HG03469 (cell line): ENCODE measurements at regions not wholly inside any gene's neighbourhood (a gene's known extent, or its start where the extent isn't known, plus 50 kb on each side); places are given as distances from the start of the nearest gene placed in this dataset.
A peak's percentile ranks its signal among the peaks of the same experiment; 100 is the strongest.
"Not testable (repeated sequence)": the region's sequence is repeated elsewhere in the genome, so short reads cannot be mapped to it uniquely, and the experiment has no call there.

Experiments used
- ATAC-seq: cut with Tn5 transposase; IDR thresholded peaks from one replicate; pipeline ENCODE4 v1.9.1; 2021; ENCODE audit warnings: mild to moderate bottlenecking, moderate library complexity, moderate number of reproducible peaks; ENCODE audit not compliant: unreplicated experiment

GRCh38 chr7:65254061-65254460 is 119.6 kb upstream of the ZNF92 start:
- ATAC-seq = no peak

- ATAC-seq = no peak
Observed at GRCh38 chr7:65251851-65252620, 121.6 kb upstream of the ZNF92 start.

GRCh38 chr7:65250697-65251395 is 122.8 kb upstream of the ZNF92 start:
- no peak for ATAC-seq

GRCh38 chr7:65250216-65250615 is 123.4 kb upstream of the ZNF92 start:
- ATAC-seq = no peak

DNA sequence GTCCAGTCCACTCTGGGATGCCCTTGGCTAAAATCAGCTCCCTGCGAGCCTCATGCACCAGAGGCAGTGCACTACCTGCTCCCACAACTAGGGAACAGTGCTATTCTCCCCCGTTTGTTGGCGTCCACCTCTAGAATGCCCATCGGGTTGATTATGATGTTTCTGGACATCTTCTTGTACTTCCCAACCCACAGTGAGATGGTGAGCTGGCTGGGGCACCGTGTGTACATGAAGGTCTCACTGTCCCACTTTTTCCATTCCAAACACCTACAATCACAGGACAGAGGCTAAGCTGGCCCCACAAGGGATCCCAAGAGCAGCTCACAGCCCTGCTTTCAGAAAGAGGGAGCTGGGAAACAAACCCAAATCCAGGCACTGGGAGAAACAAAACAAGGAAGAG is 126.2 kb upstream of the ZNF92 start:
- ATAC-seq = no peak

- no peak for ATAC-seq
Observed at GRCh38 chr7:65239707-65240352, 133.8 kb upstream of the ZNF92 start.

GRCh38 chr7:65239324-65239706 is 134.3 kb upstream of the ZNF92 start:
- no peak for ATAC-seq

DNA sequence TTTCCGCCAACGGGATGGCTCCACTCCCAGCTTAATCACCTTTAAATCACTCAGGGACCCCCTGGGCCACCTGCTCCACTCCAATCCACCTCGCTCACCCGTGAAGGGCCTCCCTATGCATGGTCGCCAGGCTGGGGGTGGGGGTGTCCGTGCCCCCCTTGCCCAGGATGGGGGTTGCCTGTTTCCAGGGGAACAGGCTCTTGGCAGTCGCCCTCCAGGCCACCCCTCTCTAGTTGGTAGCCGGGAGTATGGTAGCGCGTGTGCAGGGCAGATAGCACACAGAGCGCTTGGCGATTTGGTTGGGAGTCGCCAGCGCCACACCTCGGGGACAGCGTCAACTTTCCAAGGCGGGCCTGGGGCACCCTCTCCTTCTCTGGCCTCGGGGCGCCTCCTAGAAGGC is 134.9 kb upstream of the ZNF92 start:
- no peak for ATAC-seq

DNA sequence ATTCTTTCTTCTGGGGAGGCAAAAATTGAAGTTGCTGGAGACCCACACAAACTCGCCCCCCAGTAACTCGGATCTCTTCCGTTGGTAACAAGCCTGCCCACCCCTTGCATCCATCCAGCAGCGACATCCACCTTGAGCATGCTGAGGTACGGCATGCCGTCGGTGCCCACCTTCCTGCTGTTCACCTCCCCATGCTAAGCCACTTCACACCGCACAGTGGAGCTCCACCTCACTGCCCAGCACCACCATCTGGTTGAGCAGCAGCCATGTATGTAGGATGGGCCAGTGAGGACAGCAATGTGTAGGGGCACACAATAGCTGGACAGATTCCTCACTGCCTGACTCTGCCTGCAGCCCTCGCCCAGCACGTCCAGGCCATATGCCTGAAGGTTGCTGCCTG is 138.1 kb upstream of the ZNF92 start:
- ATAC-seq = no peak

DNA sequence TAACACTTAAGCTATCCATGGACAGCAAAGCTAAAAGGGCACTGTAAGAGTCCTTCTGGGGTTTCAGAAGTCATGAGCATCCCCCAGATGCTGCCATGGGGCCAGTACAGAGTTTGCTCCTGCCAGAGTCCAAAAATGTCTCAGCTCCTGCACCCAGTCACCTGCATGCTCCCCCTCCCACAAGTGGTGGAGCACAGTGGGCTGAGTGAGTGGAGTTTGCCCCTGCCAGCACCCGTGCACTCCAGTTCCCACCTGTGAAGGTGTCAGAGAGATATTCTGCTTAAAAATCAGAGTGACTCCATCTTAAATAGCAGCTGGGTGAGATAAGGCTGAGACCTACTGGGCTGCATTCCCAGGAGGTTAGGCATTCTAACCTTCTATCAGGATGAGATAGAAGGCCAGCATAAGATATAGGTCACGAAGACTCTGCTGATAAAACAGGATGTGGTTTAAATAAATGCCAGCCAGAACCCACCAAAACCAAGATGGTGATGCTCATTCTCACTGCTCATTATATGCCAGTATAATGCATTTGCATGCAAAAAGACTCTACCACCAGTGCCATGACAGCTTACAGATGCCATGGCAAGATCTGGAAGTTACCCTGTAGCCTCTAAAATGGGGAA is 140.1 kb upstream of the ZNF92 start:
- ATAC-seq = no peak

DNA sequence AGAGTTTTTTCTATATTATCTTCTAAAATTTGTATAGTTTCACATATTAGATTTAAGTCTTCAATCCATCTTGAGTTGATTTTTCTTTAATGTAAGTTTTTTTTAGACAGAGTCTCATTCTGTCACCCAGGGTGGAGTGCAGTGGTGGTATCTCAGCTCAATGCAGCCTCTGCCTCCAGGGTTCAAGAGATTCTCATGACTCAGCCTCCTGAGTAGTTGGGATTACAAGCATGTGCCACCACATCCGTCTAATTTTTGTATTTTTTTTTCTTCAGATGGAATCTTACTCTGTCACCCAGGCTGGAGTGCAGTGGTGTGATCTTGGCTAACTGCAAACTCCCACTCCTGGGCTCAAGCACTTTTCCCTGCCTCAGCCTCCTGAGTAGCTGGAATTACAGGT is 143.4 kb upstream of the ZNF92 start:
- no peak for ATAC-seq

DNA sequence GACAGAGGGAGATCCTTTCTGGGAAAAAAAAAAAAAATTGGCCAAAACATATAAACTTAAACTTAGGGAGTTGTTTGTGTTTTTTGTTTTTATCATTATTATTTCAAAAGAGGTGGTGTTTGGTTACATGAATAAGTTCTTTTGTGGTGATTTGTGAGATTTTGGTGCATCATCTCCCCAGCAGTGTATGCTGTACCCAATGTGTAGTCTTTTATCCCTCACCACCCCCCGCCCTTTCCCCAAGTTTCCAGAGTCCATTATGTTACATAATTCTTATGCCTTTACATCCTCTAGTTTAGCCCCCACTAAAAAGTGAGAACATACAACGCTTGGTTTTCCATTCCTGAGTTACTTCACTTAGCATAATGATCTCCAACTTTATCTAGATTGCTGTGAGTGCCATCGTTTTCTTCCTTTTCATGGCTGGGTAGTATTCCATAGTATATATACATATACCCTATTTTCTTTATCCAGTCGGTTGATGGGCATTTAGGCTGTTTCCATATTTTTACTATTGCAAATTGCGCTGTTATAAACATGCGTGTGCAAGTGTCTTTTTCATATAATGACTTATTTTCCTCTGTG is 148.1 kb upstream of the ZNF92 start:
- ATAC-seq = no peak

- ATAC-seq = no peak
Observed at GRCh38 chr7:65222655-65223054, 151.0 kb upstream of the ZNF92 start.

- ATAC-seq = no peak
Observed at GRCh38 chr7:65221683-65222082, 152.0 kb upstream of the ZNF92 start.

DNA sequence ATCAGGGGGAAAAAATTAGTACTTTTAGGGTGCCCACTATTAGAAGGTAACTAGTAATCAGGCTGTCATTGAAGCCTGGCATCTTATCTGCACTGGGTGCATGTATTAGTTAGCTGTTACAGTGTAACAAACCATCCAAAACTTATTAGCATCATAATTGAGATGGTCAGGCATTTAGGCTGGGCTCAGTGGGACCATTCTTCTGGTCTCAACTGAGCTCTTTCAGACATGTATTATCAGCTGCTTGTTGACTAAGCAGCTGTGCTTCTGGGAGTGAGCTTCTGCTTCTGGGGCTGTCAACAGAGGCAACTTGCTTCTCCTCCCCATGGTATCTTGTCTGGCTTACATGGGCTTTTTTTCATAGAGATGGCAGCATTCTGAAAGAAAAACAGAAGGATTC is 154.0 kb upstream of the ZNF92 start:
- ATAC-seq = no peak

DNA sequence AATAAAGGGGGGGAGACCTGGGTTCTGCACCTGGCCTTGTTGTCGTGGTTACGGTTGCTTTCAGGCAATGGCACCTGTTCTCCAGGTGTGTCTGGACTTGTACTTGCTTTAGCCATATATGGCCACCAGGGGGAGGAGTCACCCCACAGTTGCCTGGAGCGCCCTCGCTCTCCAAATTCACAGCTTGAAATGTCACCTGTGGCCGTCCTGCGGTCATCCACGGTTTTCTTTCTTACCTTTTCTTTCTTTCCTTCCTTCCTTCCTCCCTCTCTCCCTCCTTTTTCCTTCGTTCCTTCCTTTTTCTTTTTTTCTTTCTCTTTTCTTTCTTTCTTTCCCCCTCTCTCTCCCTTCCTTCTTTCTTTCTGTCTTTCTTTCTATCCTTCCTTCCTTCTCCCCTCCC is 157.2 kb upstream of the ZNF92 start:
- ATAC-seq = peak; percentile 72

- not testable (repeated sequence) for ATAC-seq
Observed at GRCh38 chr7:65213260-65213659, 160.4 kb upstream of the ZNF92 start.

DNA sequence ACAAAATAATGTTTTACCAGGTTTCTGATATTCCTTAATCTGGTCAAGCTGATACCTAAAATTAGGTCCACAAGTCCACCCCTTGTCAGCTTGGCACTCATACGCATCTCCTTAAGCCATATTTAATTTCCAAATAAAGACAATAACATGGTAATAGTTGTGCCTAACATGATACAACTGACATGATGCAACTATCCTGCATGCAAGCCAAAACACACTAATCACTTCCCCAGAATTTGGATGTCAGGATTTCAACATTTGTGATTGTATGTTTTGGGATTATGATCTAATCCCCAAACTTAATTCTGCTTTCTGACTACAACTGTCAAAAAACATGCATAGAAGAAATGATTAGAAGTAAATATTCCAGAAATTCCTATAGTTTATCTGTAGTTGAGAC is 174.4 kb upstream of the ZNF92 start:
- not testable (repeated sequence) for ATAC-seq

GRCh38 chr7:65193334-65194058 is 180.2 kb upstream of the ZNF92 start:
- ATAC-seq = not testable (repeated sequence)

DNA sequence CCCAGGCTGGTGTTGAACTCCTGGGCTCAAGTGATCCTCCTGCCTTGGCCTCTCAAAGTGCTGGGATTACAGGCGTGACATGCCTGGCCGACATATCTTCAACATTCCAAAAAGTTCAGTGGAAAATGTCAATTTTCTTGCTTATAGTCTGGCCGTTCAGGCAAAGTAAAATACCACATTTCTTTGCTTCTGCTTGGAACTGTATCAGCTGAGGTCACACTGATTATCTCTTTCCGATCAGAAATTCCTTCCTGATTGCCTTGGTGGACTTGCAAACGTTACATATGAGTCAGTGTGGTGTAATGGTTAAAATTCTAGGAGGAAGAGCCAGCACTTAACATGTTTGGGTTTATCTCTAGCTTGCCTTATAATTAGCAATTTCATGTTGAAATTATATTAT is 170.6 kb upstream of the ERV3-1 start:
- not testable (repeated sequence) for ATAC-seq
